Stimulated activated CD8-positive, alpha-beta memory T cell treated with anti-CD3 and anti-CD28 coated beads, Interleukin-4, amount 100 ng/mL, for 1 hour (primary cell): ENCODE measurements at regions not wholly inside any gene's neighbourhood (a gene's known extent, or its start where the extent isn't known, plus 50 kb on each side); places are given as distances from the start of the nearest gene placed in this dataset.
"Not testable (repeated sequence)": the region's sequence is repeated elsewhere in the genome, so short reads cannot be mapped to it uniquely, and the experiment has no call there.

Experiments
- DNase-seq, 2 donors: peaks; one replicate each; pipeline ENCODE4 v3.0.0-alpha.2; 2020; ENCODE audit warnings: low read depth in 2 of 2, low spot score in 1 of 2

GRCh38 chr18:42446195-42446594, 491.2 kb downstream of the PIK3C3 start:
- DNase-seq = no peak

GRCh38 chr18:42447688-42448087, 492.7 kb downstream of the PIK3C3 start:
- no peak for DNase-seq

GRCh38 chr18:42458226-42458625, 503.2 kb downstream of the PIK3C3 start:
- DNase-seq = no peak

GRCh38 chr18:42459873-42460272, 504.8 kb downstream of the PIK3C3 start:
- DNase-seq = no peak

- no peak for DNase-seq
Observed at GRCh38 chr18:42471885-42472284, 516.9 kb downstream of the PIK3C3 start.

- DNase-seq = no peak
Observed at GRCh38 chr18:42473611-42474010, 518.6 kb downstream of the PIK3C3 start.

GRCh38 chr18:42474577-42474976, 519.5 kb downstream of the PIK3C3 start:
- DNase-seq = no peak

- DNase-seq = no peak
Observed at GRCh38 chr18:42475157-42475556, 520.1 kb downstream of the PIK3C3 start.

GRCh38 chr18:42477267-42477666, 522.2 kb downstream of the PIK3C3 start:
- DNase-seq = no peak

- DNase-seq = no peak
Observed at GRCh38 chr18:42480441-42480840, 525.4 kb downstream of the PIK3C3 start.

- DNase-seq = no peak
Observed at GRCh38 chr18:42484648-42485047, 529.6 kb downstream of the PIK3C3 start.

GRCh38 chr18:42486271-42486670, 531.2 kb downstream of the PIK3C3 start:
- no peak for DNase-seq

- no peak for DNase-seq
Observed at GRCh38 chr18:42508683-42509296, 553.8 kb downstream of the PIK3C3 start.

GRCh38 chr18:42509750-42510415, 554.8 kb downstream of the PIK3C3 start:
- no peak for DNase-seq

GRCh38 chr18:42510540-42510939, 555.5 kb downstream of the PIK3C3 start:
- no peak for DNase-seq

GRCh38 chr18:42513441-42513840, 558.4 kb downstream of the PIK3C3 start:
- DNase-seq = no peak

GRCh38 chr18:42514512-42514911, 559.5 kb downstream of the PIK3C3 start:
- no peak for DNase-seq

GRCh38 chr18:42517896-42518295, 562.9 kb downstream of the PIK3C3 start:
- DNase-seq = no peak

GRCh38 chr18:42518331-42518730, 563.3 kb downstream of the PIK3C3 start:
- not testable (repeated sequence) for DNase-seq

- DNase-seq = no peak
Observed at GRCh38 chr18:42520138-42520537, 565.1 kb downstream of the PIK3C3 start.

- no peak for DNase-seq
Observed at GRCh38 chr18:42525905-42526304, 570.9 kb downstream of the PIK3C3 start.

GRCh38 chr18:42527766-42528165, 572.7 kb downstream of the PIK3C3 start:
- no peak for DNase-seq

GRCh38 chr18:42530276-42530675, 575.2 kb downstream of the PIK3C3 start:
- DNase-seq = no peak
